GM19463 (cell line): ENCODE measurements at regions not wholly inside any gene's neighbourhood (a gene's known extent, or its start where the extent isn't known, plus 50 kb on each side); places are given as distances from the start of the nearest gene placed in this dataset.
"Not testable (repeated sequence)": the region's sequence is repeated elsewhere in the genome, so short reads cannot be mapped to it uniquely, and the experiment has no call there.

ENCODE experiments used
- ATAC-seq: cut with Tn5 transposase; IDR thresholded peaks from one replicate; pipeline ENCODE4 v1.9.1; 2021; ENCODE audit warnings: mild to moderate bottlenecking, moderate library complexity; ENCODE audit not compliant: unreplicated experiment

DNA sequence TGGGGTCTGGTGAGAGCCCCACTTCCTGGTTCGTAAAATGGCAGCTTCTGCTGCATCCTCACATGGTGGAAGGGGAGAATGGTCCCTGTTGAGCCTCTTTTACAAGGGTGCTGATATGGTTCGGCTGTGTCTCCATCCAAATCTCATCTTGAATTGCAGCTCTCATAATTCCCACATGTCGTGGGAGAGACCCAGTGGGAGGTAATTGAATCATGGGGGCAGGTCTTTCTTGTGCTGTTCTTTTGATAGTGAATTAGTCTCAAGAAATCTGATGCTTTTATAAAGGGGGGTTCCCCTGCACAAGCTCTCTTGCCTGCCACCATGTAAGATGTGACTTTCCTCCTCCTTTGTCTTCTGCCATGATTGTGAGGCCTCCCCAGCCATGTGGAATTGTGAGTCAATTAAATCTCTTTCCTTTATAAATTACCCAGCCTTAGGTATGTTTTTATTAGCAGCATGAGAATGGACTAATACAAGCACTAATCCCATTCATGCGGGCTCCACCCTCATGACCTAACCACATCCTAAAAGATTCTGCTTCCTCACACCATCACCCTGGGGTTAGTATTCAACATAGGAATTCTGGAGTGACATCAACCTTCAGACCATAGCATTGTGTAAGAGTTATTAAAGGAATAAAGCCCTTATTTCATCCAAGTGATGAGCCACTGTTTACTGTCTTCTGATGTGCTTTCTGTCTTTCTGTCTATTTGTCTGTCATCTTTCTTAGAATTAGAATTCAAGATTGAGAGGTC lies 159.0 kb upstream of the IRS2 start:
- no peak for ATAC-seq

DNA sequence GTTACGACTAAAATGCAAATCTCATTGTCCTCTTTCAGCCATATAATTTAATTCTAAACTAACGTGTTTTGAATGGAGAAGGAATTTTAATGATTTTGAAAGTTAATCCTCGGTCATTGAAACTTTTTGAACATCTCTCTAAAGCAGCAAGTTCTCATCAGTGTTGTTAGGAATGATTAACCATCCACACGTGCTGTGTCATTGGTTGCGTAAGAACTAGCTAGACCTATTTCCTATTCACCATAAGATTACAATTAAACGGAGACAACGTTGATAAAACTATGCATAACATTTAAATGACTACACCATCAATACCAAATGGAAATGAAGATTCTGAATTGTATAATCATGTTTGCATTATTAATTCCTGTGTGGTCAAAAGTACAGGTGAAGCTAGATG lies 155.6 kb upstream of the IRS2 start:
- no peak for ATAC-seq

DNA sequence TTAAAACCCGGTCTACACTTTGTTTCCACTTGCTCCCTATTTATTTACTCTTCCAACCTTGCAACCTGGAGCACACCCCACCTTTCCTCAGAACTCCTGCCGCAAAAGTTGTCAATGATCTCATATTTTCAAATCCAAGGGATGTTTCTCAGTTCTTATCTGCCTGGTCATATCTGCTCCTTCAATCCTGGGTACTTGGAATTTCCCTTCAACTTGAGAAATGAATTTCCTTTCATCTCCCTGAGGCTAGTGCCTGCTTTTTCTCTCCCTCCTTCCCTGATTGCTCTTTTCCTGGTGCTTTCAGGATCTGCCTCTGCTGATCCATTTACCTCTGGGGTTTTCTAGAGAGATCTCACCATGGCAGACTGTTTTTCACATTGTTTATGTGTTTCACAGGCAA lies 154.8 kb upstream of the IRS2 start:
- ATAC-seq, result no peak

DNA sequence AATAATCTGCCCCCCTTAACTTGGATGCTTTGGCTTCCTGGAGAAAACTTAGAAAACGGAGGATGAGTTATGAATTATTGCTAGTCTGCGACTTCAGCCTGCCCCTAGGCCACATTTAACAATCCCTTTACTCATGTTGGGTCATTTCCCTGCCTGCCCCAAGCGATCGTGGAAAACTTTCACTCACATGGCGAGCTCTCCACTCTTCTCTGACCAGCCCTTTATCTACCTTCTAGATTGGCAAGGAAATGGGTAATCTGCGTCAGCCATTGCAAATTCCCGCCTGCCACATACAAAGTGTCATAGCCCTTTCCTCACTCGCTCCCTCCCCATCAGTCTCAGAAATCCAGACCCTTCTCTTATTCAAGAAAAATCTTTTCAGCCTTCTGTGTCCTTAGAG lies 154.3 kb upstream of the IRS2 start:
- ATAC-seq, result no peak

DNA sequence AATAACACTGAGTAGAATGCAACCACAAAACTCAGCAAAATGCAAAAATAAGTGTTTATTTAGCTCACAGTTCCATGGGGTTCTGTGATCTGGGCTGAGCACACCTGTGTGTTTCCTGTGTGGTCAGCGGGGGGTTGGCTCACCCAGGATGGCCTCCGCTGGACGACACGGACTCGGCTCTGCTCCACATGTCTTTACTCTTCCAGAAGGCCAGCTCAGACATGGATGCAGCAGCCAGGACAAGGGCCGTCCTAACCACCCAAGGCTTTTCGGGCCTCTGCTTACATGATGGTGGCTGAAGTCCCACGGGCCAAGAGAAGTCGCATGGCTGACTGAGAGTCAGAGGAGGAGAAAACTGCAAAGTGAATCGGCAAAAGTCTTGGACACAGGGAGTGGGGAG lies 153.5 kb upstream of the IRS2 start:
- ATAC-seq, result no peak

DNA sequence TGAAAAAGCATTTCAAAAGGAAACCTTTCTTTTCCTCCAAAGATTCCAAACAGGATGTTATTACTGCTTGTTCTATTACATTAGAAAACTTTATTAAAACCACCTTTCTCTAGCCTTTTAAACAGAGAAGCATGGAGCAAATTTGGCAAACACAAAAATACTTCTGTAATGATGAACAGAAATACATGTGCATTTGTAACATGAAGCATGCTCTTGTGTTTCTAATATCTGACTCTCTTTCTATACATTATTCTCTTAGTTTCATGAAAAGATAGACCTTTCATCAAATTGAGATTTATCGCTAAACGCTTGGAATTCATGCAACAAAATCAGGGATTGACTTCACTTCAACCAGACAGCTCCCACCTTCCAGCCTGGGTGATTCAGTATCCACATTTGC lies 152.8 kb upstream of the IRS2 start:
- ATAC-seq, result no peak

DNA sequence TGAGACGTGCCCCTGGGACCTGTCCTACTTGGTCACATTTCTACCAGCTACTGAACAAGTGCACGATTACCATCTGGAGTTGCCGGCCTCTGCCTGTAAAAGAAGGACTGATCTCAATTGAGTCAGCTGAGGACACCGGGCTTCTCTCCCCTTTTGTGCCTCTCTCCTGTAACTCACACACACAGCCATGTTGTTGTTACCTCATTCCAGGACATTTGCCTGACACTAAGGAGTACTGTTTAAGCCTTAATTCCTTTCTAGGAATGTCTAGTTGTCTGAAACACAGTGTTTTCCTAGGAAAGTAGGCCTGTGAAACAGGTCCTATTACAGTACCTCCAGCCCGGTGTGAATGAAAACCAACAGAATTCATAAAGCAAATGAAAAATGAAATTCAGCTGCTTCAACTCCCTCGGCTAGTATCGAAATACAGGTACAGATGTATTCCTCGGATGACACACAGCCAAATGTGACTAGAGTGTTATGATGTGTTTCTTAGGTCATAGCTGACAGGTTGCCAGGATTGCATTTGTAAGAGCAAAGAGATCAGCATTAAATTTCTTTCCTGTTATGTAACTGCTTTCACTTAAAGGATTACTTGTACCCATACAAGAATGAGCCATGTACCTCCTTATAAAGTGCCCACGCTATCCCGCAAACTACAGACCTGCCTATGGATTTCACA lies 152.0 kb upstream of the IRS2 start:
- ATAC-seq, result no peak

DNA sequence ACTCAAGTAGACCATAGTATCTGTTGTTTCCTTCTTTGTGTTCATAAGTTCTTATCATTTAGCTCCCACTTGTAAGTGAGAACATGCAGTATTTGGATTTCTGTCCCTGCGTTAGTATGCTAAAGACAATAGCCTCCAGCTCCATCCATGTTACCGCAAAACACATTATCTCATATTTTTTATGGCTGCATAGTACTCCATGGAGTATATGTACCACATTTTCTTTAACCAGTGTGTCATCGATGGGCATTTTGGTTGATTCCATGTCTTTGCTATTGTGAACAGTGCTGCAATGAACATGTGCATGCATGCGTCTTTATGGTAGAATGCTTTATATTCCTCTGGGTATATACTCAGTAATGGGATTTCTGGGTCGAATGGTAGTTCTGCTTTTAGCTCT lies 148.1 kb upstream of the IRS2 start:
- not testable (repeated sequence) for ATAC-seq

DNA sequence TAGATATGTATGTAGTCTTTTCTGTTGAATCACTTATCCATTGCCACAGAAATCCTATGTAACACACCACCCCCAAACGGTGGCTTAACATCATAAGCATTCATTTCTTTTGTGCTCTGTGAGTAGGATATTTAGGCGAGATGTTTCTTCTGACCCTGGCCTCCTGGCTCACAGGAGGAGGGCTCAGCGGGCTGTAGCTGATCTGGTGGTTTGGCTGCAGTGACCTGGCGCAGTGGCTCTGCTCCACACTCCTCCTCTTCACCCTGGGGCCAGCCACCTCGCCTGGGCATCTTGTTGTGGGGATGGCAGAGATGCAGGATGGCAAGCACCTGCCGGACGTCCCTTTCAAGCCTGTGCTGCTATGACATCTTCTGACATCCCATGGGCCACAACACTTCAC lies 147.1 kb upstream of the IRS2 start:
- no peak for ATAC-seq

DNA sequence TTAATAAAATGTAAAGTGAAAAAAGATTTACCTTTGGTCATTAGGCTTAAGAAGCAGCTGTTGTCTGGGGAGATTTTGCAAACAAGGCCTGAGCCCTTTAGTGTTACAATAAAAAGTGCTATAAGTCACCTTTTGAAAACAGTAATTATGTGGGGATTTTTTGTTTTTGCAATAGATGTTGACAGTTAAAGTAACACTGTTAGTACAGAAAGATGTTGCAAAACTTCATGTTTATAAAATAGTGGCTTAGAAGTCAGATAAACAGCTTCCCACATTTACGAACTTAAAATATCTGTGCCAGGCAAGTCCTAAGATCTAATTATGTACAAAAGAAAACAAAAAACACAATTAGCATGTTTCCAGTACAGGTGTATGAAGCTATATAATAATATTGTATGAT lies 138.0 kb upstream of the IRS2 start:
- no peak for ATAC-seq

DNA sequence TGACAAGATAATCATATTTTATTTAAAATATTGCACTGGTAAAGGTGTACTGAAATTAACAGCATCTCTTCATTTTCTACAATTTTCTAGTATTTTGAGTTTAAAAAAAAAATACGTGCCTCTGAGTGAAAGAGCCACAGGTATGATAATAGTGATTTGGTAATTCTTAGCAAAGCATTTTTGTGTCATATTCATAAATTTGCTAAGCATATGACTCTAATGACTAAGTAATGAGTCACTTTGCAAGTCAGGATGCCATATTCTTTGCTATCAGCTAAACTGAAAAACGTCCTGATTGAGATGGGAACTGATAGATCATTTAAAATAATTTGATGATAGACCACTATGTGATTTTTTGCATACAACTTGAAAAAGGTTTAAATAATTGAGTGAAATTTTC lies 136.1 kb upstream of the IRS2 start:
- ATAC-seq, result no peak

DNA sequence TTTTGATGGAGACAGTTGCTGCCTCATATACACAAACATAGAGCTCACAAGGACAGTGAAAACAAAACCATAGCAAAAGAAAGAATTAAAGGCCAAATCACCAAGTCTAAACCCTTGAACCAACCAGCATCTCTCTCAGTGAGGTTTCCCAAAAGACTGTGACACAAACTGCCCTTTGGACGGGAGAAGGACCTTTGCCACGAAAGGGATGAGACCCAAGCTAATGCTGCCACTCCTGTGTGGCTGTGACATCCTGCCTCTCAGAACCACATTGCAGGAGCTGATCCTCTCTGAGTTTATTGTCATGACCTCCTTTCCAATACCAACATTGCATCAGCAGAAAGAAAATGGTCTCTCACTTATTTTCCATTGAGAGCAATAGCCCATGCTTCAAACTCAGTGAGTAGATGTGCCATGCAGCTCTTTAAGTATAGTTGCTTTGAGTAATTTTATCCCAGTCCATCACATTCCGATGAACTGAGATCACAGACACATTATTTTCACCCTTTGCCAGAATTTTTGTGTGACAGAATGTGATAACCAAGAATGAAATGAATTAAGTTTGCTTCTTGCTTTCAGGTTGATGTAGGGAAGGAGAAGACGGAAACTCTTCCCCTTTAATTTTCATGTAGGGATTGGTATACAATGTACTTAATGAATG lies 133.5 kb upstream of the IRS2 start:
- no peak for ATAC-seq

DNA sequence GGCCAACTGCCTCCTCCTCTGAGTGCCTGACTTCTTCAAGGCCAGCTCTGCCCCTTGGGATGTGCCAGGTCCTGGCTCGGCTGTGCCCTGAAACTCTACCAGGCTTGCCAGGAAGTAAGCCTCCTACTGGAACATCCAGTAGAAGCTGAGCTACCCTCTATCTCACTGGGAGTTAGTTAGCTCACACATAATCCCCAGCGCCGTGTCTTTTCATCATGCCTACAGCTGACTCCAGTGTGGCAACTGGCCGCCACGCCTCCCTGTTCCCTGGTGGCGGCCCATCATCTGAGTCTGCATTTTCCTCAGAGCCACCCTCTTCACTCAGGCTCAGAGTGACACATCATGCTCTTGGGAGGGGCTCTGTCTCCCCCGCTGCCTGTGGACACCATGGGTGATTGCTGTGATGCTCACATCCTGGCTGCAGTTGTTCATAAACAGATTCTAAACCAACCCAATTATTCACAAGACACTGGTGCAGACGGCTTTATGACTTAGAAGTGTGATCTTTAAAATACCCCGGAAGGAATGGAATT lies 131.9 kb upstream of the IRS2 start:
- no peak for ATAC-seq

DNA sequence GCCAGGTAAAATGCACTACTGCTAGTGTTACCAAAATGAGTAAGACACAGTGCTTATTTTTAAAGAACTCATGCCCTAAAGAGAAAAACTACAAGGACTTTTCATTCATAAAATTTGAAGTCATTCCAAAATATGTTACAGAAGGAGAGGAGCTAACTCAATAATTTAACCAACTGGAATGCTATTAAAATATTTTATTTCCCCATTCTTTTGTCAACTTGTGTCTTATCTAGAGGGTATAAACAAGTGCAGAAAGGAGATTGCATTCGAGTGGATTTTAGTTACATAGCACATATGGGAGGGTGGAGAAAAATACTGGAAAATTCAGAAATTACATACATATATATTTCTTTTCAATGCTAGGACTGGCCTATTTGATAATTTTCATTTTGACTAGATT lies 131.0 kb upstream of the IRS2 start:
- ATAC-seq, result no peak

DNA sequence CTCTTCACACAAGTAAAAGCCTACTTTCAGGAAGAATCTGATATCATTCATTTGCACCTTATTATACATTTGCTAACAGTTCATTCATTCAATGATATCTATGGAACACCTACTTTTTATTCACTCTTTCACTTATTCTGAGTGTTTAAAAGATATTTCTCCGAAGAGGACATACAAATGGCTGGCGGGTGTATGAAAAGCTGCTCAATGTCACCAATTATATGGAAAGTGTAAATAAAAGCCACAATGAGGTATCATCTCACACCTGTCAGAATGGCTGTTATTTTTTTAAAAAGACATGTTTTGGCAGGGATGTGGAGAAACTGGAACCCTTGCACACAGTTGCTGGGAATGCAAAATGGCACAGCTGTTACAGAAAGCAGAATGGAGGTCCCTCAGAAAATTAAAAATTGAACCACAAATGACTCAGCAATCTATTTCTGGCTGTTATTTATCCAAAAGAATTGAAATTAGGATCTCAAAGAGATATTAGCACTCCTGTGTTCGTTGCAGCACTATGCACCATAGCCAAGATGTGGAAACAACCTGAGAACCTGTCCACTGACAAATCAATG lies 127.6 kb upstream of the IRS2 start:
- ATAC-seq, result no peak

DNA sequence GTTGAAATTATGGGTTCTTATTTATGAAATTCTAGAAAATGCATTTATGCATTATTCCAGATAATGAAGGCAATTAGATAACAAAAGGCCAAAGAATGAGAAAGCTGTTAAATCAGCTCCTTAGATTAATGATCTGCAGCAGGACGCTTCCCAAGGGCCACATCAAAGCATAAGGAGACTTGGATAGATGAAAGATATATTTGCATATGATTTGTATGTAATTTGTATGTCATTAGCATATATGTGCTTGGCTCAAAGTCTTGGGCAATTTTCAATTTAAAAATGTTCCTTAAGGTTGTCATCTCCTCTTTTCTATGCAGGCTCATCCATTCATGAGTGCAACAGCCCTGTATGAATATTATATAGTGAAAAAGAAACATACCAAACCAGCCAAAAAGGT lies 126.8 kb upstream of the IRS2 start:
- no peak for ATAC-seq

DNA sequence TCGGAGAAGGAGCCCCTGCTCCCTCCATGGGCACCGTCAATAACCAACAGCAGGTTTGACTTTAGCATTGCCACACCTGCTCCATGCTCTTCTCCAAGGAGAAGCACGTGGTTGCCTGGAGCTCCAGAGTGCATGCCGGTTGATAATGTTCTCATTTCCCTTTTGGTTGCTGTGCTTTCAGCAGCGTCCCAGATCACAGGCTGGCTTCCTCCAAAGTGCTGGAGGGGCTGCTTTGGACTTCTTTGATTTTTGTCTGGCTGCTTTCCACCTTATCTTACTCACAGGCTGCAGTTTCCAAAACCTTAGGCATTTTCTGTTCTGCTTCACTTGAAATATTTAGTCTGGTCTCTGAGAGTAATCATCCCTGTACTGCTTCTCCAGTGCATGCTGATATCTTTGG lies 123.8 kb upstream of the IRS2 start:
- no peak for ATAC-seq

DNA sequence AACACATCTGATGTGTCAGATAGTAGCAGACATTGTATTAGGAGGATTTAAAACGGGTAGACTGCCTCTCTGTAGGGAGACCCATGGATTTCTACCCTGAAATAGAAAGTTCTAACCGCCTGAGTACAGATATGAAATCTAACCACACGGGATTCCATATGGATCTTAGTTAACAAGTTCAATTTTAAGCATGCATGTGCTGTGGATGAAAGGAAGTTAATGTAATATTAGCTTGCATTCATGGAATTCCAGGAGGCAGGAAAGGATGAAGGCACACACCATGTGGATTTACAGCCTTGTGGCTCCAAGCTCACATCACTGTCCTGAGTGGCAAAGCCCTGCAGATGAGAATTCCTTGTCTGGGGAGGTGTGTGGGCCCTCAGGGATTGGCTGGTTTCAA lies 120.6 kb upstream of the IRS2 start:
- ATAC-seq, result no peak

DNA sequence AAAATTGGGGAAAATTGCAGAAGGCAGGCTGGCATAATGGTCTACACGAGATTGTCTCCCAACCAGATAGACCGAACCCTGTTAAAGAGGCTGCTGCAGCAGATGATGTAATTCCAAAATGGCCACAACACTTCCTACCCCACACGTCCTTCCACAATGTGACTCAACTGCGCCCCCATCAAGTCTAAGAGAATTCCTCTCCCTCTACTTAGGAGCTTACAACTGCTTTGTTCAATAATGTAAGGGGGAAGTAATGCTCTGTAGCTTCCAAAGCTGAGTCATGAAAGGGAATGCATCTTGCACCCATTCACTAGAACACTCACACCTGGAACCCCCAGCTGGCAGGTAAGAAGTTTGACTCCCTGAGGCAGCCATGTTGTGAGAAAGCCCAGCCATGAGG lies 117.8 kb upstream of the IRS2 start:
- ATAC-seq, result no peak

DNA sequence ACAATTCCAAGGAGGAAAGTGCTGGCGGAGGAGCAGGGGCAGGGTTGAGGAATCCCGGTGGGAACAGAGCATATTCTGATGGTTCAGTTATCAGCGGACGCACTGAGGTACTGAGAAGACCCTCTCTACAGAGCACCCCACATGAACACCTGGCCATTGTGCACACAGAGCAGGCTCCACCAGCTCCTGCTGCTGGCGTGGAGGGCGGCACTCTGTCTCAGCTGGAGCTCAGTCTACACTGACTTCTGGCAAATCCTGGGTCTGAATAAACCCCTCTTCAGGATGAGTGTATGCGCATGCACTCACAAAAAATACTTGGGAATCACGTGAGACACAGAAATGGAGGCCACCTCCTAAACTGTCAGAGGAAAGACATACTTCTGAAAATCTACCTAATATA lies 114.4 kb upstream of the IRS2 start:
- ATAC-seq, result no peak

DNA sequence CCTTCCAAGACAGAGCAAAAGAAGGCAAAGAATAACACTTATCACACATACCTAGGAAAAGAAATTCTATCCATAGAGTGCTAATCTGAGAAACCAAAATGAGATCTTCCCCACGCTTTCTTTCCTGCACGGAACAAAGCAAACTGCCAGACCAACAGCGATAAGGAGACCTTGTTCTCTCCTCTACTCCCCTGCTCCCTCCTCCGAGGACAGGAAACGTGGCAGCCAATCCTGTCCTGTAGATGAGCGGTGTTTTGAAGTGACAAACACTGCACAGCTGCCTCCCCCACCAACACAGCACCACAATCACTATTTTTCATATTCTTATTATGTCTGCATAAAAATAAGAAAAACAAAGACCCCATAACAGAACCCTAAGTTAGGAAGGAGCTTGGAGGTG lies 113.9 kb upstream of the IRS2 start:
- ATAC-seq, result no peak

DNA sequence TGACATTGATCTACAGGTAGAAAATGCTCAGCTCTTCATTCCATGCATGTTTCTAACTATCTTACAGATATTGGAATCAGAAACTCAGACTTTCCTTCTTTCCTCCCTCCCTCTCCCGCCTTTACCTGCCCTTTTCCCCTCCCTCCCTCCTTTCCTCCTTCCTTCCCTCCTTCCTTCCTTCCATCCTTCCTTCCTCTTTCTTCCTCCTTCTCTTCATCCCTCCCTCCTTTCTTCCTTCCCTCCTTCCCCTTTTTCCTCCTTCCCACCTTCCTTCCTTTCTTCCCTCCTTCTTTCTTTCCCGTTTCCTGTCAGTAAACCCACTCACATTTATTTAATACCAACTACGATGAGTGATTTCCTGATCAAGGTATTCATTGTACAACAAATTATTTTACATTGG lies 113.4 kb upstream of the IRS2 start:
- ATAC-seq, result no peak
